B cell (primary cell): ENCODE measurements at regions not wholly inside any gene's neighbourhood (a gene's known extent, or its start where the extent isn't known, plus 50 kb on each side); places are given as distances from the start of the nearest gene placed in this dataset.

ENCODE experiments used
- ATAC-seq: fragments of 200-7000 bp; cut with Tn5 transposase; one replicate; pipeline ENCODE4 v1.10.0; 2021; ENCODE audit warnings: low read depth, mild to moderate bottlenecking, moderate number of reproducible peaks, moderate library complexity
- CTCF ChIA-PET: fragments of 350-600 bp; sonication (Branson Sonifier 250); formaldehyde crosslinking; loops from one replicate; lab custom pipeline; 2021; ENCODE audit warnings: antibody characterized with exemption, inconsistent platforms; lab: Charles Lee
- POLR2A ChIA-PET: fragments of 350-600 bp; sonication (Branson Sonifier 250); formaldehyde crosslinking; loops from one replicate; lab custom pipeline; 2021; ENCODE audit warnings: antibody characterized with exemption; lab: Charles Lee
- DNase-seq: peaks from one replicate; pipeline ENCODE4 v3.0.0; 2013
- H2AFZ ChIP-seq: 2 replicates; pipeline ENCODE4 v1.6.1; 2012; ENCODE audit warnings: mild to moderate bottlenecking, low read depth, low read length; ENCODE audit not compliant: insufficient read depth, poor library complexity, severe bottlenecking
- H3K27ac ChIP-seq, 2 donors: 1 replicate in 1 of 2; 2 replicates in 1 of 2; pipeline ENCODE4 v1.5.1; 2012 to 2013; ENCODE audit warnings: low read length in 2 of 2, mild to moderate bottlenecking in 2 of 2, moderate library complexity in 1 of 2
- H3K27me3 ChIP-seq, 4 experiments: fragments of 200-600 bp in 1 of 4; sonication (generic) in 1 of 4; replicated peaks in 1 of 4; 1 replicate in 2 of 4; 2 replicates in 2 of 4; pipeline versions ENCODE4 v1.6.1 to v1.7.0; 2013 to 2016; ENCODE audit warnings: low read length in 3 of 4, mild to moderate bottlenecking in 2 of 4, mixed read lengths in 1 of 4, moderate library complexity in 1 of 4; ENCODE audit not compliant: insufficient read depth in 4 of 4, control insufficient read depth in 3 of 4; ENCODE audit errors: control extremely low read depth in 1 of 4
- H3K36me3 ChIP-seq, 2 experiments: replicated peaks in 1 of 2; 1 replicate in 1 of 2; 2 replicates in 1 of 2; pipeline versions ENCODE4 v1.6.1 to v1.7.1; 2013; ENCODE audit warnings: low read length in 1 of 2; ENCODE audit not compliant: insufficient read depth in 2 of 2, control insufficient read depth in 1 of 2; ENCODE audit errors: control extremely low read depth in 1 of 2, extremely low read depth in 1 of 2
- H3K4me1 ChIP-seq, 2 donors: fragments of 200-600 bp in 1 of 2; sonication (generic) in 1 of 2; 1 replicate in 1 of 2; 2 replicates in 1 of 2; pipeline versions ENCODE4 v1.5.1 to v1.6.1; 2013 to 2017; ENCODE audit warnings: low read length in 2 of 2; ENCODE audit not compliant: control insufficient read depth in 2 of 2, insufficient read depth in 2 of 2
- H3K4me2 ChIP-seq: replicated peaks from 2 replicates; pipeline ENCODE3; 2012; ENCODE audit warnings: mild to moderate bottlenecking, low read depth, low read length; ENCODE audit not compliant: poor library complexity, severe bottlenecking
- H3K4me3 ChIP-seq, 5 experiments: fragments of 200-600 bp in 1 of 5; sonication (generic) in 1 of 5; 1 replicate in 3 of 5; 2 replicates in 2 of 5; pipeline versions ENCODE4 v1.5.1 to v1.7.0; 2011 to 2016; ENCODE audit warnings: low read length in 4 of 5, mild to moderate bottlenecking in 4 of 5, low read depth in 2 of 5, control low read depth in 1 of 5, moderate library complexity in 1 of 5; ENCODE audit not compliant: insufficient read depth in 1 of 5; ENCODE audit errors: control extremely low read depth in 1 of 5, extremely low read depth in 1 of 5
- H3K79me2 ChIP-seq: fragments of 200-600 bp; sonication (generic); one replicate; pipeline ENCODE4 v1.6.0; 2016; ENCODE audit warnings: low read length; ENCODE audit not compliant: control insufficient read depth, insufficient read depth
- H3K9ac ChIP-seq: fragments of 200-600 bp; sonication (generic); 2 replicates; pipeline ENCODE4 v1.6.1; 2017; ENCODE audit warnings: mild to moderate bottlenecking, low read length, moderate library complexity
- H3K9me3 ChIP-seq, 3 donors: one replicate each; pipeline versions ENCODE4 v1.6.1 to v1.7.1; 2013; ENCODE audit warnings: low read length in 2 of 3; ENCODE audit not compliant: control insufficient read depth in 2 of 3, insufficient read depth in 1 of 3; ENCODE audit errors: control extremely low read depth in 1 of 3
- H4K20me1 ChIP-seq: 2 replicates; pipeline ENCODE4 v1.6.0; 2012; ENCODE audit warnings: mild to moderate bottlenecking, low read length; ENCODE audit not compliant: insufficient read depth, control insufficient read depth, poor library complexity, severe bottlenecking
- H3K27ac Mint-ChIP-seq: one replicate; pipeline ENCODE4 v1.8.0; 2021; ENCODE audit warnings: mixed read lengths
- H3K27me3 Mint-ChIP-seq: one replicate; pipeline ENCODE4 v1.8.0; 2021; ENCODE audit warnings: mixed read lengths
- H3K4me1 Mint-ChIP-seq: one replicate; pipeline ENCODE4 v1.8.0; 2021; ENCODE audit warnings: mixed read lengths
- H3K4me3 Mint-ChIP-seq: one replicate; pipeline ENCODE4 v1.8.0; 2021; ENCODE audit warnings: mixed read lengths
- H3K9me3 Mint-ChIP-seq: one replicate; pipeline ENCODE4 v1.8.0; 2022; ENCODE audit warnings: mixed read lengths; ENCODE audit not compliant: insufficient read depth
- EZH2 ChIP-seq: IDR thresholded peaks from 2 replicates; pipeline ENCODE4 v1.6.1; 2012; ENCODE audit warnings: borderline replicate concordance, low read depth, mild to moderate bottlenecking, moderate library complexity, low read length; ENCODE audit not compliant: insufficient read depth, poor library complexity, severe bottlenecking
- WGBS: methylation state at CpG from one replicate; pipeline ENCODE4 v1.1.5; 2013; ENCODE audit warnings: missing lambda C conversion rate; ENCODE audit not compliant: insufficient coverage; 5-methylcytosine and 5-hydroxymethylcytosine counted together
- intact Hi-C: fragments of 100-400 bp; cut with micrococcal nuclease; formaldehyde crosslinking; loops from one replicate; pipeline ENCODE4 v1.10.0; 2022
- TF ChIP-seq, protein P1 (sequence below): fragments of 200-600 bp; IDR thresholded peaks from one replicate; pipeline ENCODE4 v1.8.0; 2022; ENCODE audit warnings: antibody characterized with exemption, mild to moderate bottlenecking

- Mint-ChIP-seq H3K27me3 (peaks cover 24% of the 10 kb centered on the region), H3K9me3 (peaks cover 9% of the 10 kb centered on the region), H3K27ac (no peak overlapping the region), H3K4me3 (no peak overlapping the region), H3K4me1 (peaks cover 3% of the 10 kb centered on the region)
- CTCF ChIA-PET = no interaction called here
- no peak overlapping the region for H3K9ac ChIP-seq
- TF ChIP-seq, protein P1, sequence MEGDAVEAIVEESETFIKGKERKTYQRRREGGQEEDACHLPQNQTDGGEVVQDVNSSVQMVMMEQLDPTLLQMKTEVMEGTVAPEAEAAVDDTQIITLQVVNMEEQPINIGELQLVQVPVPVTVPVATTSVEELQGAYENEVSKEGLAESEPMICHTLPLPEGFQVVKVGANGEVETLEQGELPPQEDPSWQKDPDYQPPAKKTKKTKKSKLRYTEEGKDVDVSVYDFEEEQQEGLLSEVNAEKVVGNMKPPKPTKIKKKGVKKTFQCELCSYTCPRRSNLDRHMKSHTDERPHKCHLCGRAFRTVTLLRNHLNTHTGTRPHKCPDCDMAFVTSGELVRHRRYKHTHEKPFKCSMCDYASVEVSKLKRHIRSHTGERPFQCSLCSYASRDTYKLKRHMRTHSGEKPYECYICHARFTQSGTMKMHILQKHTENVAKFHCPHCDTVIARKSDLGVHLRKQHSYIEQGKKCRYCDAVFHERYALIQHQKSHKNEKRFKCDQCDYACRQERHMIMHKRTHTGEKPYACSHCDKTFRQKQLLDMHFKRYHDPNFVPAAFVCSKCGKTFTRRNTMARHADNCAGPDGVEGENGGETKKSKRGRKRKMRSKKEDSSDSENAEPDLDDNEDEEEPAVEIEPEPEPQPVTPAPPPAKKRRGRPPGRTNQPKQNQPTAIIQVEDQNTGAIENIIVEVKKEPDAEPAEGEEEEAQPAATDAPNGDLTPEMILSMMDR = no peak
- no peak for TF ChIP-seq EZH2
- intact Hi-C loops = no loop called here
- no peaks in the 10 kb centered on the region for H3K79me2 ChIP-seq
- no peak overlapping the region for H3K27ac ChIP-seq
- no peak for ATAC-seq
- H2AFZ ChIP-seq = no peak overlapping the region
- 87% methylated on average over 13 of the region's 17 CpGs for WGBS
- H3K36me3 ChIP-seq = no peaks in the 10 kb centered on the region
- H3K4me2 ChIP-seq = no peak overlapping the region
- H3K4me1 ChIP-seq = no peaks in the 10 kb centered on the region
- no peaks in the 10 kb centered on the region for H4K20me1 ChIP-seq
- H3K27me3 ChIP-seq = peaks cover 0 to 16% (median 2%) of the 10 kb centered on the region in 4 experiments
- H3K4me3 ChIP-seq = no peak overlapping the region
- POLR2A ChIA-PET = no interaction called here
- DNase-seq = no peak
- peaks cover 0 to 21% (median 9%) of the 10 kb centered on the region in 3 donors for H3K9me3 ChIP-seq
These were observed 78.8 kb upstream of the SLC6A6 start for GRCh38 chr3:14323401-14324223.

DNA sequence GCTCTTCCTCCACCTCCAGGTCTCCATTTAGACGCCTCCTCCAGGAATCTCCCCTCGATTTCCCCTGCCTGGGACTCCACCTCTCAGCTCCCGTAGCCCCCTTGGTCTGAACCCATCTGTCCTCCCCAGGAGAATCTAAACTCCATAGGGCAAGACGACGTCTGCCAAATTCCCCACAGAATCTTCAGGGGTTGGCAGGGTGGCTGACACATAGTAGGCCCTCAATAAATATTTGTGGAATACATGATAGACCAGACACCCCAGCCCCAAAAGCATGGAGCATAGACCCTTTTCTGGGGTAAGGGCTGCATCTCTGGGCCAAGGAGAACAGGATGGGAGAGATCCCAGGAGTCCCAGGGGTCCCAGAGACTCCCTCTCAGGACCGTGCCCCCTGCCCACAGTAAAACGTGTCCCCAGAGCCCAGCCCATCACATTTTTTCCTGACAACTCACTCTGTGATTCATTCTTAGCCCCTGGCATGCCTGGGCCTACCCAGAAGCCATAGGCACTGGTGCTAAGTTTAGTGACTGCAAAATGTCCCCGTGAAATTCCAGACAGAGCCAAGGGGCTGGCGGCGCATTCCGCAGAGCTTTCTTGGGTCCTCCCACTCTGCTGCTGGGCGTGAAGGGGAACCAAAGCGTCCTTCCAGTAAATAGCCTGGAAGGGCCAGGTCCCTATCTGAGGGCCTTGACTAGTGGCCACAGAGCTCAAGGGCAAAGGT is 78.0 kb upstream of the SLC6A6 start:
- H3K27ac Mint-ChIP-seq = no peak overlapping the region
- no peaks in the 10 kb centered on the region for H3K4me1 ChIP-seq
- no peak overlapping the region for H3K4me3 ChIP-seq
- H3K9me3 Mint-ChIP-seq = peaks cover 9% of the 10 kb centered on the region
- no peak overlapping the region for H3K4me3 Mint-ChIP-seq
- intact Hi-C loops = no loop called here
- POLR2A ChIA-PET = no interaction called here
- H2AFZ ChIP-seq = no peak overlapping the region
- H3K27me3 ChIP-seq = peaks cover 0 to 16% (median 3%) of the 10 kb centered on the region in 4 experiments
- no peaks in the 10 kb centered on the region for H4K20me1 ChIP-seq
- H3K79me2 ChIP-seq = no peaks in the 10 kb centered on the region
- CTCF ChIA-PET = no interaction called here
- no peak overlapping the region for H3K9ac ChIP-seq
- H3K27me3 Mint-ChIP-seq = peaks cover 28% of the 10 kb centered on the region
- WGBS = 79% methylated on average over 11 of the region's 13 CpGs
- peaks cover 0 to 25% (median 9%) of the 10 kb centered on the region in 3 donors for H3K9me3 ChIP-seq
- no peak for DNase-seq
- no peak for ATAC-seq
- peaks cover 1% of the 10 kb centered on the region for H3K4me1 Mint-ChIP-seq
- no peak overlapping the region for H3K4me2 ChIP-seq
- no peaks in the 10 kb centered on the region for H3K36me3 ChIP-seq
- H3K27ac ChIP-seq = no peak overlapping the region
- TF ChIP-seq, protein P1 = no peak
